Ammon's horn (tissue), 1 donor: ENCODE measurements at regions not wholly inside any gene's neighbourhood (a gene's known extent, or its start where the extent isn't known, plus 50 kb on each side); places are given as distances from the start of the nearest gene placed in this dataset.

ENCODE experiments used
- DNase-seq: peaks from one replicate; pipeline ENCODE4 v3.0.0-alpha.2; 2016; ENCODE audit warnings: low spot score

DNA sequence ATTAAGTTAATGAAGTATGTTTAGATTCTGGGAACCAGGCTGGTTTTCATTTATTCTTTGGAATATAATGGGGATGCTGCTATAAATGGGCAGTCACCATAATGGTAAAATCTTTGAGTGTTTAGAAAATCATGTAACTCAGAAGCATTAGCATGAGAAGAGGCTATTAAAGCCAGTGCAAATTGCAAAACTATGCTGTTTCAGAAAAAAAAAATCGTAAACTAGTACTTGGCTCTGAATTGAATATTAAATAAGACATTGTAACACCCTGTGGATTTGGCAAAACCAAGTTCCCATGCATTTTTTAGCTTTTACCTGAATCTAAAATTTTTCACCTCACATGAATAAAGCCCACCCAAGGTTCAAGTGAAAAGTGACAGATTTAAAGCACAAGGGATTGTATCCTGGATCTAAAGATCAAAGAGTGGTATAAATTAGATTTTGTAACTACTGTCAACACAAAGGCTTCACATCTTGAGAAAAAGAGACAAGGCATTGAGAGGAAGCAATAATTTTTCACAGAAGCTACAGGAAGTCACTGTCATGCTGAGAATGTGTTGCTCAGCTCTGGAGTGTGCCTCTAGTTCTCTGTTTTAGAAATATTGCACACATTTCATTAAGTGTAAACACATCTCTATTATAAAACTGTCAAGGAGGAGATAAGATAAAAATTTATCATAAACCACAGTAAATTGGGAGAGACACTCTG lies 142.2 kb downstream of the ABCA8 start:
- no peak for DNase-seq

DNA sequence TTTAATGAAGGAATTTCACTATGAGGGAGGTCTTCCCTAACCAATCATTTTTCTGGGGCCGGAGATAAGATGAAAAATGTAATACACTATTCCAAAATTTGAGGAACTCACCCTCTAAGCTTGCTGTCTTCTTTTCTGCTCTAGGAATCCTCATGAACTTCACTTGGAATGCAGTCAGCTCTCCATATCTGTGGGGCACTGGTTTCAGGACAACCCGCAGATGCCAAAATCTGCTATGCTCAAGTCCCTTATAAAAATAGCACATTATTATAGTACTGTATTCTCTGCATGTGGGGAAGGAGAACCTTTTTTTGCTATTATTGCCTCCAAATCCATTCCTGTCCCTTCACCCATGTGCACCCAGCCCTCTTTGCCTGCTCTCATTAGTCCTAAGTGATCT lies 146.0 kb downstream of the ABCA8 start:
- DNase-seq = no peak

DNA sequence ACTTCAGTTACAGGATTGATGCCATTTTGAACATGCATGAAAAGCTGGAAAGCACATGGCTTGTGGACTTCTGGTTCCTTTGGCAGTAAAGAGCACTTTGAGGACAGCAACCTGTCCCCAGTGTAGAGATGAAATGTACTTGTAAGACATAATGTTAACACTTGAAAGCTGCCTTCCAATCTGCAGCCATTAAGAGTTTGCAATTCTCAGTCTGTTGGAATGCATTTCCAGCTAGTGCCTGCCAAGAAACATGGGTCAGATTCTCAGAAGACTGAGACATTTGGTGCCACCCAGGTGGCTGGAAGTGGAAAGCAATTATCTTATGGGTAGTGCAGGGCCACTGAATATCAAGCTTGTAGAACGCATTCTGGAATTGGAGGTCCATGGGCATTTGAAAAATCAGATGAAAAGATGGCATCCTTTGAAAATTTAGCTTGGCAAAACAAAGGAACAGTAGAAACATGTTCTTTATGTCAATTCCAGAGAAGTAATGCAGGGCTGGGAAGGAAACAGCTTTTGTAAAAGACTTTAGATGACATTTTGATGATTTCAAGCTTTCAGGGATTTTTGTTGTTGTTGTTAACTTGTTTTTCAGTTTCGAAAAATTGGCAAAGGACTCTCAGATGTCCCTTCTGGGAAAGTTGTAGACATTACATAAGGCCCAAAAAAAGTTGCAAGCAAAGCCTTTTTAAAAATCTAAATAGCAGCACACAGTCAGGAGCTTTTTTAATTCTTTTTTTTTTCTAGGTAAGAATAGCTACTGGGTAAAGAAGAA lies 147.0 kb downstream of the ABCA8 start:
- no peak for DNase-seq

DNA sequence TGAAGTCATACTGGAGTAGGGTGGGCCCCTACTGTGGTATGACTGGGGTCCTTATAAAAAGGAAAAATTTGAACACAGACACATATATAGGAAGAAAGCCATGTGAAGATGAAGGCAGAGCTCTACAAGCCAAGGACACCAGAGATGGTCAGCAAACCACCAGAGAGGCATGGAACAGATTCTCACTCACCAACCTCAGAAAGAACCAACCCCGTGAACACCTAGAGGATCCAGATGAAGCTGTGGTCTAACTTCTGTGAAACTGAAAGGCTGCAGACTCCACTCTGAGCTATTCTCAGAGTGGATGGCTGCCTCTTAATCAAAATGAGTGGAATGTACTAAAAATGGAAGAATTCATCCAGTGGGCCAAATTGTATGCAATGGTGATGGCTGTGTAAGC lies 149.6 kb downstream of the ABCA8 start:
- no peak for DNase-seq

DNA sequence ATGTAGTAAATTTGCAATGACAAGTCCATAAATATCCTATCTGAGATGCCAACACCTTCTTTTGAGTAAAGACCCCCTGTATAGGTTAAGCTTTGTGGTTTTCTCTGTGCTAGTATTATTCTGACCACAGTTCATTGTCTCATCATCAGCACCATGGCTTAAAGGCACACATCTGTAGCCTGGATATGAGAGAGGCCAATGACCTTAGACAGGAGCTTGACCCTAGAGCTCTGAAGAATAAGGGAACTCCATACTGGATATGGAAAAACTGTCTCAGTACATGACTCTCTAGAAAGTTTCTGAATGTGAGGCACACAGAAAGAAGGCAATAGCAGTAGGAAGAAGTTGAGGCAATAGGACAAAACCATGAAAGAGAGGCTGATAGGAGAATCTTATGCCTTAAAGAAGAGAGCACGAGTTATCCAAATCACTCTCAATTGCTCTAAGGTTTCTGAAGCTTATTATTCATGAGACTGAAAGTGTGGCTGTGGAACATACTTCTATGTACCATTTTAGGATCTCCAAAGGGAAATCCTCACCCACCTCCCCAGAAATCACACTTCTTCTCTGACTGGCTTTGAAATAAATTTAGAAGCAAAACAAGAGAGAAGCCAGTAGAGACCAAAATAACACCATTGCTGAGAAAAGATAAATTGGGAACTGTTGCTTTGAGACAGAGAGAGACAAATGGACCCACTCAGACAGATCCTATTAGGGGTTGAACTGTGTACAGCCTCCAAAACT lies 150.2 kb downstream of the ABCA8 start:
- DNase-seq = no peak

DNA sequence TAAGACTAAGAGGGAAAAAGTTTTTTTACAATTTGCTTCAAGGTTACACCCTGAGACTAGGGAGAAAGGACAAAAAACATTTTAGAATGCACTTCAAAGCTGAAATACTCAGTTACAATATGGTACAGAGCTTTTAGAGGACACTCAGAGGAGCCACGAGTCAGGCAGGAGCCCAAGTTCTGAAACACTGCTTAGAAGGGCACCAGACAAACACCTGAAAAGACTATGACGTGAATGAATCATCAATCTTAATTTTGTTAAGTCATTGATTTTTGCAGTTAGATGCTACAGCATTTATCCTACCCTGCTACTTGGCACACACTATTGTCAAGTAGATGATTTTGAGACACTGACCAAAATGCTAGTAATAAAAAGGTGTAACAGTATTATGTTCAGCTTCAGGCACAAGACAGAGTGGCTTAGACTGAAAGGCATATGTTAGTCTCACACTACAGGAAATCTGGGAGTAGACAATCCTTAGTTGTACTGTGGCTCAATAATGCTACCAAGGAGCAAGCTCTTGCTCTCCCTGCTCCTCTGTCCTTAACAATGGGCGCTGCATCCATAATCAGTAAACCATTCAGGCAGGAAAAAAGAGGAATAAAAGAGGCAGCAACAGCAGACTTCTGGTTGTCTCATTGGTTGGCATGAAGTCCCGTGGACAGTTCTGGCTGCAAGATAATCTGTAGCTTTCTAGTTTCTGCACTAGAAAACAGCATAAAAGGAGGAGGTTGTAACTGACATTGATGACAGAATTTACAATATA lies 151.8 kb downstream of the ABCA8 start:
- DNase-seq = no peak

DNA sequence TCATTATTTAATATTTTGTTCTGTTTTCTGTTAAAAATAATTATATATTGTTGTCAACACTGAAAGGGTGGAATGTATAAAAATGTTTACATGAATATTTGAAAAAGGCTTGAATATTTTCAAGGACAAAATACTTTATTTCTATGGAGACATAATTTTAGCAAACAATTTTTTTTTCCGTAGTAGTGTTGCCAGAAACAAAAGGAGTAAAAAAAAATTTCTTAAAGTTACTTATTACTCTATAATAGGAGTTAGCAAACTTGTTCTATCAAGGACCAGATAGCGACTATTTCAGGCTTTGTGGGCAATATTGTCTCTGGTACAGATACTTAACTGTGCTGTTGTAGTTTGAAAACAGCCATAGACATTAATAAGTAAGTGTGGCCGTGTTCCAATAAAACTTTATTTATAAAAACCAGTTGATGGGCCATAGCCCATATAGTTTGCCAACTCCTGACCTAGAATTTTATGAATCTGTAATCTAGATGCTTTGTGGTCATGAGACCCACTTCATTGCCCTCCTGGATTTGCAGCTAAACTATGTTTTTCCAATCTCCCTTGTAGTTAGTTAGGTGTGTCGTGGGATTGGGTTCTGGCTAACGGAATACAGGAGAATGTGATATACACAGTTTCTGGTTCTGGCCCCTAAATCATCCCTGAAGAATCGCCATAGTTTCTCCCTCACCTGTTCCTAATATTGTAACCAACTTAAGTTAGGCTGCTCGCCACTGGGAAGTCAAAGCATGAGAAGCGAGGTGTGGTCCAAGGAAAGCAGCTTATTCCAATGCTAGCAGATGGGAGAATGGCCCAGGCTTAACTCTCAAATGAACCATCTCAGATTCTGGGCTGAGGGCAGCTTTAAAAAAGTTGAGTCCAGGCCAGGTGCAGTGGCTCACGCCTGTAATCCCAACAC lies 153.6 kb downstream of the ABCA8 start:
- DNase-seq = no peak

DNA sequence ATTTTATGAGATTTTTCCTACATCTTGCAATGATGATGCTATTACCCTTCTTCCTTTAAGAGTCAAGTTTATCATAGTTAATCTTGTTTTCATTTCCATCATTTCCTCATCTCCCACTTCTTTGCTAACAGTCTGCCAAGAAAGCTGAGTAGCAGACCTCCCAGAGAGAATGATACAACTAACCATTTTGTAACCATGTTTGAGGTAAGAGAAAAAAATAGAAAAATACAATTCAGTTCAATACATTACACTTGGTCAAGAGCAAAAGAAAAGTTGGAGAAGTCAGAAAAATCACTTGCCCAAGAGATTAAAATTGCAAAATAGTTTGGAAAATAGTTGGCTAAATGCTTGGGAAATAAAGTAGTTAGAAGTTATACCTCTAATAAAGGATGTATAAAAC lies 154.4 kb downstream of the ABCA8 start:
- DNase-seq = no peak

DNA sequence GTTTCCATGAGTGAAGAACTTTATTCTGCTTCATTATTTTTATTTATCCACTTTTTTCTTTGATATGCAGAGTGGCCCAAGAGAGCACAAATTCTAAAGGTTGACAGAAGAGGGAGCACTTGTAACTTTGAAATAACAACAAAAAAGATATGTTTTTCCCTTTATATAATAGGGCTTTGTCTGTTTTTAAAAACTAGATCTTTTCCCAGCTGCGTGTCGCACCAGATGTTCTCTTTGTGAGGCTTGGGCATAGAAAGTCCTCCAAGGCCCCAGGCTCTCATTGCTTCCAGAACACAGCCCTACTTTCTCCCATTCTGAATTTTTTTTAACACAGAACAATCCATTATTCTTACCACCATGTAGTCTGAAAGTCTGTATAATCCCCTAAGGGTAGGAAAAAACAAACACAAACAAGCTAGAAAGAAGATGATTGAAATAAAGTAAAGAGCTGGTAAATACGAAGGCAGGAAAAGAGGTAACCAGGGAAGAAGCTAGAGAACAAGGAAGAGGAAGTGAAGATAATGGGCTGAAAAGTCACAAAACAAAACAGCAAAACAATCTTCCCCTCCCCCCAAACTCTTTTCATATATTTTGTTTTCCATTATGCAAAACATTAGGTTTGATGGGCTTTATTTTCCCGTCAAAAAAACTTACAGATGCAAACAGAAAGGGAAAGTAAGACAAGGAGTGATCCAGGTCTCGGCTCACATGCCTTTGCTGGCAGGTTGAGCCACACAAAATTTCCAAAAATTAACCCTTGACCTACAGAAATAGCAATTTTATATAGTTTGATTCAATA lies 160.4 kb downstream of the ABCA8 start:
- DNase-seq = peak; percentile 91

DNA sequence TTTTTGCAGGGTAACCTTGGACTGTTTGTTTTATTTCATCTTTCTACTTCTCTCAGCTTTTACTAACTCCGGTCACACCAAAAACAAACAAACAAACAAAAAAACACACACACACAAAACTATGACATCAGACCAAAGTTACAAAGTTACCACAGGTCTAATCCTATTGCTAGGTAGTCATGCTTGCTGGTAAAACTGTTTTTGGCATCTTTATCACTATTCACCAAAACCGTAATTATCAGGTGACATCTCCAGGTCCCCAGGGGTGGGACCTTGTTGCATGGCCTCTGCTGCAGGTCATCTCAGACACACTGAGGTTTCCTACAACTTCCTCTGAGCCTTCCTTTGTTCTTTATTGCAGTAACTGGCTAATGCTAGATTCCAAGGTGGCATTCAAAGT lies 162.3 kb downstream of the ABCA8 start:
- DNase-seq = no peak

DNA sequence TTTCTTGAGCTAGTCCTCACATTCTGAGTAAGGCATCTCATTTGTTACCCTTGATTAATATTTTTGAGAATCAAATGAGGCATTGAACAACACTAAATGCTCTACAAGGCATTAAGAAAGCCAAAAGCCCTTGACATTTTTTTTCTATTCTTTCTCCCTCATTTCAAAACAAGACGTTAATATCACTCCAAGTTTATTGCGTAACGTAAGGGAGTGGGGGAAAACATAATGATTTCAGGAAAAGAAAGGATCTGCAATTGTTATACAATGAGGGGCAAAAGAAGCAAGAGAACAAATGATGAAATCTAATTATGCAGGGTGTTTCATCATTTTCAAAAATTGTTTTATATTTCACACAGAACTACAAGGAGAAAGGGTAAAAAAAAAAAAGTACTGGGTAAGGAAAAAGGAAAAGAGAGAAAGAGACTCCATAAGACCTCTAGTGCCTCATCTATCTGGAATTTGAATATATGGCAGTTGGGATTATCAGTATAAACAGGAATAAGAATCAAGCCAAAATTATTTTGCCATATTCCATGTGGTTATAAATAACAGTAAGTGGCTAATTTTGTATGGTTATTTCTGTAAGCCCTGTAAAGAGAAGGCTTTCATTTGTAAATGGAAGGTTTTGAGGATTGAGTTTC lies 163.0 kb downstream of the ABCA8 start:
- DNase-seq = no peak

DNA sequence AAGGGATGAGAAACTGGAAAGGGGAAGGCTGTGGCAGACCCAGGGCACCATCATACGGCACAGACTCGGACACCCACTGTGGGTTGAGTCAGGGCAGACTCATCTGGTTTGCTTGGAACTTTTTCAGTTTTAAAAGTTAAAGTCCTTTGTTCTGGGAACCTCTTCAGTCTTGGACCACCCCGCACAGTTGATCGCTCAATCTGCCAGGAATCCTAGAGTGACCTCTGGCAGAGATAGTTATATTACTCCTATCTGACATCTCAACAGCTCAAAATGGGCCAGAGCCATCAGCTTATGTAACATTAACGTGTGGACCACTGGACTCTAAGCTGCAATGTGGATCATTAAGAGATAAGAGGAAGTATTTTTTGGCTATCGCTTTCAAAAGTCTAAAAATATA lies 164.3 kb downstream of the ABCA8 start:
- DNase-seq = no peak

DNA sequence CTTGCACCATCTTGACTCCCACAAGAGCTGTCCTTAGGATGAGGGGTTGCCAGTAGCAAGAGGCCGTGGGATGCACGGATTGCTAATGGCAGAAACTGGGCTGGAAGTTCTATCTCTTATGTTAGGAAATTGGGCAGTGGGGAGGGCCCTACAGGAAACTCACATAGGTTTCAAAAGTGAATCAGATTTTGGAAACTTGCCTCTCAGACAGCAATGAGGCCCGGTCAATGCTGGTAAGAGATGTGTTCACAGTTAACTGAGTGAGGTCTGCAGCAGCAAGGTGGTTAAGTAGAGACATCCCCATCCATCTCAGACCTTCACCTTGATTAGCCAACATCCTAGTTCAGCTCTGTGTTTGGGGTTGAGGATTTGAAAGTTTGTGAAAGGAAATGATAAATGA lies 164.7 kb downstream of the ABCA8 start:
- no peak for DNase-seq

DNA sequence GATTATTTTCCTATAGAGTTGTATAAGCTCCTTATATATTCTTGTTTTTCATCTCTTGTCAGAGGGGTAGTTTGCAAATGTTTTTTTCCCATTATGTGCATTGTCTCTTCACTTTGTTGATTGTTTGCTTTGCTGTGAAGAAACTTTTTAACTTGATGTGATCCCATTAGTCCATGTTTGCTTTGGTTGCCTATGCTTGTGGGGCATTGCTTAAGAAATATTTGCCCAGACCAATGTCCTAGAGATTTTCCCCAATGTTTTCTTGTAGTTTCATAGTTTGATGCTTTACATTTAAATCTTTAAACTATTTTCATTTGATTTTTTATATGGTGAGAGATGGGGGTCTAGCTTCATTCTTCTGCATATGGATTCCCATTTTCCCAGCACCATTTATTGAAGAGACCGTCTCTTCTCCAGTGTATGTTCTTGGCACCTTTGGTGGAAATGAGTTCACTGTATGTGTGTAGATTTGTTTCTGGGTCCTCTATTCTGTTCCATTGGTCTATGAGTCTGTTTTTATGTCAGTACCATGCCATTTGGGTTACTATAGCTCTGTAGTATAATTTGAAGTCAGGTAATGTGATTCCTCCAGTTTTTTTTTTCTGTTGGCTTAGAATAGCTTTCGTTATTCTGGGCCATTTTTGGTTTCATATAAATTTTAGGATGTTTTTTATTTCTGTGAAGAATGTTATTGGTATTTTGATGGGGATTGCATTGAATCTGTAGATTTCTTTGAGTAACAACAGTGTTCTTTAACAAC lies 165.8 kb downstream of the ABCA8 start:
- DNase-seq = no peak

DNA sequence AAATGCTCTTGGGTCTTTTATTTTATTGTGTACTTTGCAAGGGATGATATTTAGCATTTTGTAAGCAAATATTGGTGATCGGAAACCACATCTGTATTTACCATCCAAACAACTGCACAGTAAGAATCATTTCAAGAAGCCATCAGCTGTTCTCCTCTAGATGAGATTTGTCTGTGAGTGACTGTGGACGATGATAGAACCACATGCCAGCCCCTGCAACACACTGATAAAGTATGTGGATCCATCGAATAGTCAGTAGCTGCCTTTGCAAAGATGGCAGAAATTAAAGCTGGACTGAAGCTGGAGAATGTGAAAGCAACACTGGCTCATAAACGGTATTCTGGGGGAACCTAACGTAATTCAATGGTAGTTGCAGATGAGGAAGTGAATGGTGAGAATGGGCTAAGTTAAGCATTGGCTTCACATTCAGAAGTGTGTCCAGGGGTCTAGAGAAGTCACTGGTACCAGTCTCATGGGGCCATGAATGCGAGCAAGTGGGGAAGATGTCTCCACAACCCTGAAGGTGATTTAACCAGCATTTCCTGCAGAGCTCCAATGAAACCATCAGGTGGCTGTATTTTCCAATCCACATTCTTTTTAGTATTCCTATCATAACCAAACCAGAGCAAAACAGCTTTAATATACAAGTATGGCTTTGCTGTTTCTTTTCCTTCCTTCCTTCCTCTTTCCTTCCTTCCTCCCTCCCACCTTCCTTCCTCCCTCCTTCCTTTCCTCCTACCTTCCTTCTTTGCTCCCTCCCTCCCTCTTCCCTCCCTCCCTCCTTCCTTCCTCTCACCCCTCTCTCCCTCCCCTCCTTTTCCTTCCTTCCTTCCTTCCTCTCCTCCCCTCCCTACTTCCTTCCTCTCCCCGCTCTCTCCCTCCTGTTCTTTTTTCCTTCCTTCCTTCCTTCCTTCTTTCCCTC lies 169.4 kb downstream of the ABCA8 start:
- no peak for DNase-seq

DNA sequence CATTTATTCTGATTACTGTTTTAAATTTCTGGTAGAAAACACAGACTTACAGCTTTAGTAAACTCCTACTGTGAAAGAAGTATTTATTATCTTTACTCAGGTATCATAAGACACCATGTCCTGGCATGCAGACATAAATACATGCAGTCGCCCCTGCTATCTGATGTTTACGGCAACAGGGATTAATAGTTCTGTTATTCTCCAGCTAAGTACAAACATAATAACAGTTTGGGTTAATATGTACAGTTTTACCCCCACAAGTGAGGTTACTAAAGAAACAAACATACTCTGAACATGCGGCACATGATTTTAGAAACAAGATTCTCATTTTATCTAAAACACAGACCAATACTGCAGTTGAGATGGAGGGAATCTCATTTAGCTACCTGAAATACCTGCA lies 170.8 kb downstream of the ABCA8 start:
- DNase-seq = no peak

DNA sequence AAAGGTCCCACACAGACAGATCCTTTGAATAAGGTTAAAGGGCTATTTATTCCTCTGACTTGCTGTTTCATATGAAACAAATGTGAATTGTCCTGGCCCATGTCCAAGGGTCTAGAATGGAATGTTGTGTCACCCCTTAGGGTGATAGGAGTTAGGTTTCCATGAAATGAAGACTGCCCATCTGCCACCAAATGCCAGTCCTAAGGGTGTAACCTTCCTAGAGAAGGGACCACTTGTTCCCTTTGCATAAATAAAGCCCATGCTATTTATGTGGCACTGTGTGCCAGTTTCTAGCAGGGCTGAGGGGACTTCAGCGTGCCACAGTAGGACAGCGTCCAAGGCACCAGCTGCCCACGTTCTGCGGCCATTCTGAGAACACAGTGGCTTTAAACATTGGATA lies 171.3 kb downstream of the ABCA8 start:
- DNase-seq = no peak

DNA sequence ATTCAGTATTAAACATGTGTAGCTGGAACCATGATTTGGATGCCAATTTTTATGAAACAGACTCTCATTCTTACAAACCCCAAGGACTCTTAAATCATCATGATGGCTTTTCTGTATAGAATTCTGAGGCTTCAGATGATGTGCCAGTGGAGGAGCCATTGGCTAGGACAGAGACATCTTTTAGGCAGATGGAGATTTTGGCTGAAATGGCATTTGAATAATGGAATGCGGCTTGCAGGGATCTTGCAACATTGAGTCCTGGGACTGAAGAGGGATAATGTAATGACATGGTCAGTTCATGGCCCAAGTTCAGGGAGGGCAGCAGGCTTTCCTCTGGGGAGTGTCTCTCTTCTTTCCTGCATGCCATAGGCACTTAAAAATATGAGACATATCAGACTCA lies 172.4 kb downstream of the ABCA8 start:
- DNase-seq = no peak
